ENCODE measurements at regions not wholly inside any gene's neighbourhood (a gene's known extent, or its start where the extent isn't known, plus 50 kb on each side); places are given as distances from the start of the nearest gene placed in this dataset.
A peak's percentile ranks its signal among the peaks of the same experiment; 100 is the strongest.
"Not testable (repeated sequence)": the region's sequence is repeated elsewhere in the genome, so short reads cannot be mapped to it uniquely, and the experiment has no call there.

- H3K4me1 Mint-ChIP-seq; H3K9me3 Mint-ChIP-seq; H3F3A ChIP-seq (replicated peaks; ENCODE audit: low read depth); ATAC-seq; H3K27me3 Mint-ChIP-seq (ENCODE audit: insufficient read depth, low read depth, poor library complexity); H3K9me2 ChIP-seq (ENCODE audit: insufficient read depth); H4K20me1 ChIP-seq (replicated peaks; ENCODE audit: insufficient read depth); H3K4me3 Mint-ChIP-seq; DNase-seq (ENCODE audit: low spot score); H3K27ac Mint-ChIP-seq; H3K79me2 ChIP-seq (replicated peaks; ENCODE audit: insufficient read depth); H2AFZ ChIP-seq; H3K4me2 ChIP-seq; H3K27me3 ChIP-seq (ENCODE audit: insufficient read depth); H3K4me3 ChIP-seq; H3K27ac ChIP-seq (ENCODE audit: low read depth); H3K4me1 ChIP-seq (ENCODE audit: insufficient read depth); H3K36me3 ChIP-seq (ENCODE audit: insufficient read depth); H3K36me3 Mint-ChIP-seq (ENCODE audit: low read depth): not testable (repeated sequence)
Observed at GRCh38 chr1:214095896-214096295, 108.1 kb downstream of the PROX1 start.

GRCh38 chr1:214101246-214101645, 113.5 kb downstream of the PROX1 start:
- no peaks in the 10 kb centered on the region for H3K4me1 ChIP-seq (ENCODE audit: insufficient read depth)
- H3K36me3 Mint-ChIP-seq (ENCODE audit: low read depth) = no peaks in the 10 kb centered on the region
- H3K79me2 ChIP-seq (replicated peaks; ENCODE audit: insufficient read depth) = no peaks in the 10 kb centered on the region
- DNase-seq (ENCODE audit: low spot score) (no peak), ATAC-seq (no peak)
- H3K27ac ChIP-seq (ENCODE audit: low read depth) = no peak overlapping the region
- H3K27ac Mint-ChIP-seq = no peak overlapping the region
- H3K27me3 ChIP-seq (ENCODE audit: insufficient read depth) = no peaks in the 10 kb centered on the region
- H3K4me3 ChIP-seq = no peak overlapping the region
- peaks cover 24% of the 10 kb centered on the region; the same call in 1 of the 2 replicates for H3K9me2 ChIP-seq (ENCODE audit: insufficient read depth)
- H3K27me3 Mint-ChIP-seq (ENCODE audit: insufficient read depth, low read depth, poor library complexity) = no peaks in the 10 kb centered on the region
- no peak overlapping the region for H2AFZ ChIP-seq
- H3K36me3 ChIP-seq (ENCODE audit: insufficient read depth) = no peaks in the 10 kb centered on the region
- TF ChIP-seq CTCF (conservative IDR thresholded peaks at IDR 0.05; ENCODE audit: low read depth in 2 of 2) = 0 out of 4 replicates have a peak, but pooled peaks of 1 of the 2 experiments have one; percentile 3
- TF ChIP-seq POLR2AphosphoS5 (IDR thresholded peaks at IDR 0.05; ENCODE audit: low read depth) = no peak
- no peaks in the 10 kb centered on the region for H4K20me1 ChIP-seq (replicated peaks; ENCODE audit: insufficient read depth)
- H3K4me1 Mint-ChIP-seq = no peaks in the 10 kb centered on the region
- H3K4me3 Mint-ChIP-seq = no peak overlapping the region
- H3K4me2 ChIP-seq = no peak overlapping the region
- H3K9me3 Mint-ChIP-seq = no peaks in the 10 kb centered on the region; the same call in 2 of the 3 replicates
- no peaks in the 10 kb centered on the region for H3F3A ChIP-seq (replicated peaks; ENCODE audit: low read depth)

- H3K4me1 Mint-ChIP-seq = peaks cover 3% of the 10 kb centered on the region; the same call in 2 of the 3 replicates
- no peaks in the 10 kb centered on the region for H3K79me2 ChIP-seq (replicated peaks; ENCODE audit: insufficient read depth)
- no peak overlapping the region for H3K4me3 ChIP-seq
- no peaks in the 10 kb centered on the region for H3K36me3 ChIP-seq (ENCODE audit: insufficient read depth)
- H3K27ac ChIP-seq (ENCODE audit: low read depth) = no peak overlapping the region
- TF ChIP-seq STAT1 (IDR thresholded peaks at IDR 0.05; ENCODE audit: unreplicated experiment) = no peak
- no peak for TF ChIP-seq CREB1 (CRISPR knock-in tag; IDR thresholded peaks at IDR 0.05; ENCODE audit: low read depth)
- TF ChIP-seq NANOG (IDR thresholded peaks at IDR 0.05; ENCODE audit: borderline replicate concordance) = no peak
- no peak for TF ChIP-seq ETS1 (IDR thresholded peaks at IDR 0.05)
- no peak for TF ChIP-seq ZNF331 (CRISPR knock-in tag; IDR thresholded peaks at IDR 0.05; ENCODE audit: low read depth)
- TF ChIP-seq ZNF114 (CRISPR knock-in tag; IDR thresholded peaks at IDR 0.05) = no peak
- no peak for TF ChIP-seq EZH2 (IDR thresholded peaks at IDR 0.05; ENCODE audit: low read depth, unreplicated experiment)
- TF ChIP-seq REST (IDR thresholded peaks at IDR 0.05; ENCODE audit: unreplicated experiment) = no peak
- no peak for TF ChIP-seq JUNB (IDR thresholded peaks at IDR 0.05; ENCODE audit: unreplicated experiment)
- TF ChIP-seq POLR2AphosphoS5 (IDR thresholded peaks at IDR 0.05; ENCODE audit: low read depth) = no peak
- TF ChIP-seq CTCF (conservative IDR thresholded peaks at IDR 0.05; ENCODE audit: low read depth in 2 of 2) = no peak
- H3K9me3 Mint-ChIP-seq = no peaks in the 10 kb centered on the region; the same call in 2 of the 3 replicates
- no peaks in the 10 kb centered on the region for H3F3A ChIP-seq (replicated peaks; ENCODE audit: low read depth)
- no peak overlapping the region for H3K4me3 Mint-ChIP-seq
- no peak overlapping the region for H2AFZ ChIP-seq
- DNase-seq (ENCODE audit: low spot score) (no peak), ATAC-seq (no peak)
- H3K9me2 ChIP-seq (ENCODE audit: insufficient read depth) = peaks cover 24% of the 10 kb centered on the region; the same call in 1 of the 2 replicates
- H3K4me2 ChIP-seq = no peak overlapping the region
- no peaks in the 10 kb centered on the region for H3K36me3 Mint-ChIP-seq (ENCODE audit: low read depth)
- H3K4me1 ChIP-seq (ENCODE audit: insufficient read depth) = no peaks in the 10 kb centered on the region
- H3K27me3 ChIP-seq (ENCODE audit: insufficient read depth) = no peaks in the 10 kb centered on the region
- no peak overlapping the region for H3K27ac Mint-ChIP-seq
- H3K27me3 Mint-ChIP-seq (ENCODE audit: insufficient read depth, low read depth, poor library complexity) = no peaks in the 10 kb centered on the region
- H4K20me1 ChIP-seq (replicated peaks; ENCODE audit: insufficient read depth) = no peaks in the 10 kb centered on the region
Observed at GRCh38 chr1:214101828-214102227, 114.1 kb downstream of the PROX1 start.

Measured in GM23338 (cell line).